ENCODE measurements at regions not wholly inside any gene's neighbourhood (a gene's known extent, or its start where the extent isn't known, plus 50 kb on each side); places are given as distances from the start of the nearest gene placed in this dataset.

DNA sequence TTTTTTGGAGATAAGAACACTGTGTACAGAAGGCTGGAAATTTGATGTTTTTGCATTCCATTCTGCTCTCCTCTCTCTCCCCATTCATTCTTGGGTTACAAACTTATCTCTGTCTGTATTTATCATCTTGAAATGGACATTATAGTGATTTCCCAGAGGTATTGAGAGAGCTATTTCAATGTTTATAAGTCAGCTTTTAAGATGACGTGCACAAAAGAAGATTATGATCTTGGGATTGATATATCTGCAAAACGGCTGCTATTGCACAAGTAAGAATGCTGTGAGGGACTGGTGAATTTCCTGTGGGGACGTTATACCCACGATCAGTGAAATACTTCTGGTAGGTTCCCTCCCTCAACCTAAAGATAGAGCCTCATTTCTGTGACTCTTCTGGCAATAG, 61.0 kb upstream of the DTNA start:
- DNase-seq: no peak

- no peak for DNase-seq
These were observed 60.0 kb upstream of the DTNA start for GRCh38 chr18:34650121-34650545.

DNA sequence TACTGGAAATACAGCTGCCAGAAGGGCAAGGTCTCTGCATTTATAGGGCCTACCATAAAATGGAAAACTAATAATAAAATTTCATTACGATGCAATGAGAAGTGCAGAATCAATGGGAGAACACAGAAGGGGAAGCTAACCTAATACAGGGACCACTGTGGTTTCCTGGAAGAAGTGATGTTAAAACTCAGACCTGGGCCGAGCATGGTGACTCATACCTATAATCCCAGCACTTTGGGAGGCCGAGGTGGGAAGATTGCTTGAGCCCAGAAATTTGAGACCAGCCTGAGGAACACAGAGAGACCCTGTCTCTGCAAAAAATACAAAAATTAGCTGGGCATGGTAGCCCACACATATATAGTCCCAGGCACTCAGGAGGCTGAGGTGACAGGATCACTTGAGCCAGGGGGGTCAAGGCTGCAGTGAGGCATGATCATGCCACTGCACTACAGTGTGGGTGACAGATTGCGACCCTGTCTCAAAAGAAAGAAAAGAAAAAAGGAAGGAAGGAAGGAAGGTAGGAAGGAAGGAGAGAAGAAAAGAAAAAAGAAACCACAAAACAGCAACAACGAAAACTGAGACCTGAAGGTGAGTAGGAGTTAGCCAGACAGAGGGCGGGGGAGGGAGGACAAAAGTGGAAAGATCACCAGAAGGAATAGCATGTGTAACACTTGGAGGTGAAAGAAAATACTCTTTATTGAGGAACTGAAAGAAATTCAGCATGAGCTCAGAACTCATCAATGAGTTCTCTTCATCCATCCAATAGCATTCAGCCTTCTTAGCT, 58.3 kb upstream of the DTNA start:
- DNase-seq: no peak

DNA sequence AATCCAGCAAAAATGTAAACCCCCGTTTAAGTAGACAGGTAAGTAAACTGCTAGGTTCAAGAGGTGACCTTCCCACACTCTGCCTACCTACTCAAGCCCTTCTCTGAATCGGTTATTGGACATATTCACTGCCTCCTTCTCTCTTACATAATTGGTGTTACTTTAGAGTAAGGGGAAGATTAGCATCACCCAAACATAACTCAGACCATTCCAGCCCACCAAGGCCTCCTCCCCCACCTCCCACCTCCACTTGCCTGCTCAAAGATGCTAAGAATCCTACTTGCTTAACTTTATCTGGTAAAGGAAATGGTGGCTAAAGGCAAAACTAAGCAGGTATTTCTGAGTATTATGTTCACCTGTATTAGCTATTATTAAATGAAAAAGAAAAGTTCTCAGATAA, 55.0 kb upstream of the DTNA start:
- no peak for DNase-seq

DNA sequence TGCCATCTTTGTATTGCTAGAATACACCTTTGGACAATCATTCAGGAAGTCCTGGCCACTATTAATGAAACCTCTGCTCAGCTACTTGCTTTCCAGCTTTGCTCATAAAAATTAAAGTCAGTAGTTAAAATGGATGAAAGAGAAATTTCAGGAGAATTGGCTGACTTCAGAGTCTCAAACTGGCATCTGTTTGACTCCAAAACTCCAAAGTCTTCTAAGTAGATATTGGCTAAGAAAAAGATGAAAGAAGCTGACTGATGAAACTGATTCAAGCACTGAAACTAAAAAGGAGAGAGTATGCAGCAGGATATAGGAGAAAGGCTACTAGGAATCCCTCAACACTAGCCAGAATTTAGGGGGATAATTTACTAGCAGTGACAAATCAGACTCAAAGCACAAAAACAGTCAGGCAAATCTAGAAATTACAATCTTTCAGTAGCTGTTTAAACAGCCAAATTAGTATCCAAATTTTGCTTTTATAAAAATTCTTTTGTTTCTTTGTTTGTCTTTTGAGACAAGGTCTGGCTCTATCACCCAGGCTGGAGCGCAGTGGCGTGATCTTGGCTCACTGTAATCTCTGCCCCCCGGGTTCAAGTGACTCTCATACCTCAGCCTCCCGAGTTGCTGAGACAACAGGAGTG, 52.1 kb upstream of the DTNA start:
- no peak for DNase-seq

- peak; percentile 70 for DNase-seq
These were observed 50.2 kb upstream of the DTNA start for GRCh38 chr18:34659579-34660517.

Measured in NCI-H446 treated with DMSO at 0.1 percent for 48 hours (cell line).